HL-60 (cell line): ENCODE measurements at regions not wholly inside any gene's neighbourhood (a gene's known extent, or its start where the extent isn't known, plus 50 kb on each side); places are given as distances from the start of the nearest gene placed in this dataset.

ENCODE experiments used
- CTCF ChIP-seq: IDR thresholded peaks from one replicate; pipeline ENCODE4 v1.5.1; 2011; ENCODE audit warnings: low read length, control low read depth, inconsistent platforms; ENCODE audit not compliant: insufficient read depth
- POLR2AphosphoS5 ChIP-seq: IDR thresholded peaks from 2 replicates; pipeline ENCODE4 v1.6.1; 2012; ENCODE audit warnings: low read depth
- REST ChIP-seq: IDR thresholded peaks from 2 replicates; pipeline ENCODE4 v1.6.1; 2012; ENCODE audit warnings: low read depth; ENCODE audit not compliant: insufficient replicate concordance

- TF ChIP-seq CTCF, result no peak
- TF ChIP-seq POLR2AphosphoS5, result no peak
- no peak for TF ChIP-seq REST
Observed at GRCh38 chr13:61275251-61275650, 140.4 kb downstream of the PCDH20 start.
